Neural progenitor cell (in vitro differentiated cells): ENCODE measurements at regions not wholly inside any gene's neighbourhood (a gene's known extent, or its start where the extent isn't known, plus 50 kb on each side); places are given as distances from the start of the nearest gene placed in this dataset.

Experiments
- EZH2 ChIP-seq: fragments of 200-600 bp; sonication (generic); IDR thresholded peaks from 2 replicates; pipeline ENCODE4 v1.6.1; 2017; ENCODE audit warnings: antibody characterized with exemption, mild to moderate bottlenecking, moderate library complexity
- TF ChIP-seq, protein P1 (sequence below): fragments of 200-600 bp; sonication (generic); IDR thresholded peaks from 2 replicates; pipeline ENCODE4 v1.5.1; 2017; ENCODE audit warnings: antibody characterized with exemption, mild to moderate bottlenecking

DNA sequence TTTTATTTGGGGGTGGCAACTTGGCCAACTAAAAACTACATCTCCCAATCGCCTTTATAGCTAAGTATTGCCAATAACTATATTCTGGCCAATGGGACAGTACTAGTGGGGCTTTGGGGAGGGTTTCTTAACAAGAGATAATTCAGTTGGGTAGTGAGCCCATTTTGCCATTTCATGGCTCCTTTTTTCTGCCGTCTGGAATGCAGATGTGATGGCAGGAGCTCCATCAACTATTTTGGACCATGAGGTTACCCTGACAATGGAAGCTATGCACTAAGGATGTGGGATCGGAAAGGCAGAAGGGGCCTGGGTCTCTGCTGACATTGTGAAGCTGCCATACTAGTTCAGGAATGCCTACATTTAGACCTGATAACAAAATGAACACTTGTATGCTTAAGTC is 67.0 kb upstream of the FOXC1 start:
- TF ChIP-seq, protein P1, sequence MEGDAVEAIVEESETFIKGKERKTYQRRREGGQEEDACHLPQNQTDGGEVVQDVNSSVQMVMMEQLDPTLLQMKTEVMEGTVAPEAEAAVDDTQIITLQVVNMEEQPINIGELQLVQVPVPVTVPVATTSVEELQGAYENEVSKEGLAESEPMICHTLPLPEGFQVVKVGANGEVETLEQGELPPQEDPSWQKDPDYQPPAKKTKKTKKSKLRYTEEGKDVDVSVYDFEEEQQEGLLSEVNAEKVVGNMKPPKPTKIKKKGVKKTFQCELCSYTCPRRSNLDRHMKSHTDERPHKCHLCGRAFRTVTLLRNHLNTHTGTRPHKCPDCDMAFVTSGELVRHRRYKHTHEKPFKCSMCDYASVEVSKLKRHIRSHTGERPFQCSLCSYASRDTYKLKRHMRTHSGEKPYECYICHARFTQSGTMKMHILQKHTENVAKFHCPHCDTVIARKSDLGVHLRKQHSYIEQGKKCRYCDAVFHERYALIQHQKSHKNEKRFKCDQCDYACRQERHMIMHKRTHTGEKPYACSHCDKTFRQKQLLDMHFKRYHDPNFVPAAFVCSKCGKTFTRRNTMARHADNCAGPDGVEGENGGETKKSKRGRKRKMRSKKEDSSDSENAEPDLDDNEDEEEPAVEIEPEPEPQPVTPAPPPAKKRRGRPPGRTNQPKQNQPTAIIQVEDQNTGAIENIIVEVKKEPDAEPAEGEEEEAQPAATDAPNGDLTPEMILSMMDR, result no peak
- TF ChIP-seq EZH2, result no peak
